HG03060 (cell line): ENCODE measurements at regions not wholly inside any gene's neighbourhood (a gene's known extent, or its start where the extent isn't known, plus 50 kb on each side); places are given as distances from the start of the nearest gene placed in this dataset.

ENCODE experiments used
- ATAC-seq: cut with Tn5 transposase; IDR thresholded peaks from one replicate; pipeline ENCODE4 v1.9.1; 2021; ENCODE audit warnings: low read depth, moderate number of reproducible peaks; ENCODE audit not compliant: unreplicated experiment

GRCh38 chr5:159452480-159453167 lies 122.3 kb upstream of the IL12B start:
- ATAC-seq = no peak

- ATAC-seq = no peak
Observed at GRCh38 chr5:159453209-159453608, 122.9 kb upstream of the IL12B start.

DNA sequence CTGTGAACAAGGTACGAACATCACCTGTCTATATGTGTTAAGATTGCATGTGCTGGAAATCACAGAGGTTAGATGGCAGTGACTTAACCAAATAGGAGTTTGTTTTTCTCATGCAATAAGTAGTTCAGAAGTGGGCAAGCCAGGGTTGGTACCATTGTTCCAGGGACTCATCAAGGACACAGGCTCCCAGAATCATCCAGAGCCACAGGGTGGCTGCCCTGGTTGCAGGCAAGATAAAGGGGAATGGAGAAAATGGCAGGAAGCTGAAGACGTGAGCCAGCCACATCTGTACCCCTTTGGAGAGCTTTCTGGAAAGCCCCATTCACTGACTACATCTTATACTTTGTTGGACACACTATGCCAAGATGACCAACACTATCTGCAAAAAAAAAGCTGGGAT lies 126.0 kb upstream of the IL12B start:
- ATAC-seq = peak; percentile 0

GRCh38 chr5:159456722-159457465 lies 126.6 kb upstream of the IL12B start:
- peak; percentile 86 for ATAC-seq

- peak; percentile 26 for ATAC-seq
Observed at GRCh38 chr5:159458217-159458711, 128.0 kb upstream of the IL12B start.

- no peak for ATAC-seq
Observed at GRCh38 chr5:159459132-159459627, 128.9 kb upstream of the IL12B start.

- ATAC-seq = no peak
Observed at GRCh38 chr5:159459951-159460538, 129.8 kb upstream of the IL12B start.

GRCh38 chr5:159463590-159464321 lies 133.5 kb upstream of the IL12B start:
- no peak for ATAC-seq

GRCh38 chr5:159465604-159466003 lies 135.3 kb upstream of the IL12B start:
- no peak for ATAC-seq

DNA sequence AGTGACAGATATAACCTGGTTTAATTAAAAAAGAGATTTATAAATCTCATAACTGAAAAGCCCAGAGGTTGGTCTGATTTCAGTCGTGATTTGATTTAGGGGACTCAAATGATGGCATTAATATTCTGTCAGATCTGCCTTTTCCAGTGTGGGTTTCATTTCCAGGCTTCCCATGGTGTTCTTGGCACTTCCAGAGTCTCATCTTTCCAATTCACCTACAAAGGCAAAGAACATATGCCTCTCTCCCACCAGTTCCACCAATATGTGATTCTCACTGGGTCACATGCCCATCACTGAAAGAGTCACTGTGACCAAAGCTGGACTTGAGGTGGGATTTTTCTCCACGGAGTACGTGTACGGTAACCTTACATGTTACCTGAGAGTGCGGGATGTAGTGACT lies 137.4 kb upstream of the IL12B start:
- no peak for ATAC-seq

DNA sequence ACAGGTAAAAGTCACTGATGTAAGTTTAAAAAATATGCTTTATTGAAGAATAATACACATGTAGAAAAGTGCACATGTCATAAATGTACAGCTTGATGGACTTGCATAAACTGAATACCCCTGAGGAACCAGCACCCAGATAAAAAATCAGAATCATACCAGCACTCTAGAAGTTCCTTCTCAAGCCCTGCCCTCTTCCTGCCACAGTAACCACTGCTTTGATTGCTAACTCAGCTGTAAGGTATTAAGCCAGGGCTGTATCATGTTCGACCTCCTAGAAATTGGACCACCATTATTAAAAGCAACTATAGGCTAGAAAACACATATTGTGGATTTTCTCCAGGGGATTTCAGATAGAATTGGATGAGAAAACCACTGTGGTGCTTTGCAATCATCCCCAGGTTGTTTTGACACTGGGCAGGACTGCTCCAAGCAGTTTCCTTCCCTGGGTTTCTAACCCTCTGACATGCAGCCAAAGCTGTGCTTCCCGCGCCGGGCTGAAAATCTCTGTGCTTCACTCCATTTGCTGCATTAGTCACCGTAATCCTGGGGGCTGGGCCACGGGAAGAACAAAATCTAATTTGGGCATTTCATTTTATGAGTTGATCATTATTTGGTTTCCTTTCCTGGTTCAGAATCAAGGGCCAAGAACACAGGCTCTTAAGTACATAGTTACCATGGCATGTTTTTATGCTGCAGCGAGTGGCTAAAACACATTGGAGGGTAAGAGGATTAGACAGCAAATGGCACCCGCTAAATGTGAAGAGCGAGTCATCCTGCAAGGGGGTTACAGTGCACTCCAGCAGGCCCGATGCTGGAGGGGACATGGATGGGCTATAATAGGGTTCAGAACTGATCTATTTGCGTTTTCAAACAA lies 139.4 kb upstream of the IL12B start:
- peak; percentile 69 for ATAC-seq

DNA sequence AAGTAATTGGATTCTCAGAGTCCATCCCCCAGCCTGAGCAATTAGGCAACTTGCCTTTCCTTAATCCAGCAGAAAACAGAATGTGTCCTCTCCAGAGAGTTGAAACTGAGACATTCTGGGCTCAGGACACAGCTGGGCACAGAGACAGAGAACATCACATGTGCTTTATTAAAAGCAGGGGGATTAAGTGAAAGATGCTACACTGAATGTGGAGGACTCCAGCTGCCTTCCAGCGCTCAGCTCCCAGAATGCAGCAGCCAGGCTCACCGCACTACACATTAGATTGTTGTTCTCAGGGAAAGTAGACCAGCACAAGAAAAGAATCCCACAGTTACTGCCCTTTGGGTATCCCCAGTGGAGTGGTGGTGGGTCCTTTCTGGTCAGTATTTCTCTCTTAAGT lies 141.6 kb upstream of the IL12B start:
- ATAC-seq = no peak

- ATAC-seq = no peak
Observed at GRCh38 chr5:159475026-159475425, 144.7 kb upstream of the IL12B start.

DNA sequence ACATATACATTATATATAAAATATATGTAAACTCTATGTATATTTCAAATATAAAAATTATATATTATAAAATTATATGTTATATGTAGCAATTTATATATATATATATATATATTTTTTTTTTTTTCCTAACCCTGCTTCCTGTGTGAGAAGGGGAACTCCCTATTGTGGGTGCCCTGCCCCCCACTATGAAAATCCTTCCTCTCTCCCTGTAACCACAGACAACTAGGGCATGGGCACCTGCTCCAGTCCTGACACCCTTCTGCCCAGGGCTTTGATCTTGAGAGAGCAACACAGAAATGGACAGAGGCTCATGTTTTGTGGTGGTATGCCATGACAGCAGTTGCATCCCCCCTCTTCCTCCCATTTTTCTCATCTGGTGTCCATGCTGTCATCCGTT lies 148.7 kb upstream of the IL12B start:
- ATAC-seq = no peak

DNA sequence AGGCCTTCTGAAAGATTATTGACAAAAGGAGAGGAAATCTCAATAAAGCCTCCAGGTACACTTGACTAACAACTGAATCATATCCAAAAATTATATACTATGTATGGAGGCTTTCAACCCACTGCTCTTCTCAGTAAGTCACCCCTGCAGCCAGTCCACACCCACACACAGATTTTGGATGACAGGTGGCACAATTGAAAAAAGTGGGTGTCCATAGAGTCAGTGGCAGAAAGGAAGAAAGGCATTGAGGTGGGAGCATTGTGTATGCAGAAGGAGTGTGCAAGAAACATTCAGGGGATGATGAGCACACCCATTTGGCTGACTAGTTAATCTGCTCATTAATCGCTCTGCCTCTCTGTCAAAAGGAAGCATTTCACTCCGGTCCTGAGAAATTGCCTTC lies 150.6 kb upstream of the IL12B start:
- no peak for ATAC-seq

- no peak for ATAC-seq
Observed at GRCh38 chr5:159481751-159482150, 151.5 kb upstream of the IL12B start.

DNA sequence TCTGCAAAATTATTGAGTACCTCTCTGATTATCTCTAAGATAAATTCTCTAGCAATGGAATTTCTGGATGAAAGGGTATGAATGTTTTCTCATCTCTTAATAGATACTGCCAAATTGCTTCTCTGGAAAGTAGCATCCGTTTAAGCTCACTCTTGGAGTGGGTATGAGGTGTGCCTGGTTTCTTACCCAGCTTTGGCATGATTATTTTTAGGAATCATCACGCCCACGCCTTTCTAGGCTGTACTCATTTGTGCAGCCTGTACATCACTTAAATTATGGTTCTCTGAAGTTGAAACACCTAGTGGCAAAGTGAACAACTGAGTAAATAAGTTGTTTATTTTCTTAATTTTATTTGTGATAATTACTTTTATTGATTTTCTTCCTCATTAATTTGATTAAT lies 156.5 kb upstream of the IL12B start:
- ATAC-seq = no peak

GRCh38 chr5:159488516-159488915 lies 158.2 kb upstream of the IL12B start:
- no peak for ATAC-seq

DNA sequence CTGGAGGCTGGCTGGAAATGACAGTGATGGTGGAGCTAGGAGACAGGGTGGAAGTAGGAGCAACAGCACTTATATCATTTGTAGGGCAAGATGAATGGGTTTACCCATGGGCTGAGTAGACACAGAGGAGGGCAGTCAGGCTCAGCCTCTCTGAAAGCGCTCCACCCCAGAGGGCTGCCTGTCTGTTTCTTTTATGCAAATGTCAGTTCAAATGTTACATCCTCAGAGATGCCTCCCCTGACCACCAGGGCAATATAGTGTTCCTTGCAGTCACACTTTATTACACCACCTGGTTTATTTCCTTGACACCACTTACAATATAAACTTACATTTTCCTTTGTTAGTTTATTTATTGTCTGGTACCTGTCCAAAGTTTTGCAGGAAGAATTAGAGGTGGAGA lies 159.5 kb upstream of the IL12B start:
- ATAC-seq = no peak

GRCh38 chr5:159490507-159490906 lies 160.2 kb upstream of the IL12B start:
- no peak for ATAC-seq
